ENCODE measurements at regions not wholly inside any gene's neighbourhood (a gene's known extent, or its start where the extent isn't known, plus 50 kb on each side); places are given as distances from the start of the nearest gene placed in this dataset.
"Not testable (repeated sequence)": the region's sequence is repeated elsewhere in the genome, so short reads cannot be mapped to it uniquely, and the experiment has no call there.

DNA sequence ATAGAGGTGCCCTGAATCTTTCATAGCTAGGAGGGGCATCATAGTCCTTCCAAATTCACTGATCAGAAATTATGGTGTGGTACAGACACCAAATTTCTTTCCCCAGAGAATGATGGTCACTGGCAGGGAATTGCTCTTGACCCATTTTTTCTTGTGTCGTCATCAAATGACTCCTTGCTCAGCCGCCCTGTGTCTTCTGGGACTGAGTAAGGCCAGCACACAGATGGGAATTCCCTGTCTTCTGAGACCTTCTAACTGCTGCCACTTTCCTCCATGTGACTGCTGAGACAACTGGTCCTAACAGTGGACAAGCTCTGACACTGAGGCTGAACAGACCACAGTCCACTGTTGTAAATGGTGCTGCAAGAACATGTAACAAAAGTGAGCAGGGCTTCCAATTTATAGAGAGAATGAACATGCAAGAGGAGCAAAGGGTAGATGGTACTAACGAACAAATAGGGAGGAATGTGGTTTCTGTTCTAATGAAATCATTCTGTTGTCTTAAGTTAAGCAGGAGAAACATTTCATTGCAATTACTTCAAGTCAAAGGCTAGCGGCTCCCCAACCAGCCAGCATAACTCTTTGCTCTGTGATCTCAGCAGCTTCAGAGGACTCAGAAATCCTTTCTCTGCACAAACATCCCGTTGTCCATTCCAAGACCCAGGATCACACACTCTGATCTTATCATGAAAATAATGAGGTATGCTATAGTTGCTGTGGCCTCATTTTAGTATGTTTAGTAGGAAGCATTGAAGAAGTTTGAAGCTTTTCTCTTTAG, 235.9 kb upstream of the PRSS1 start:
- TF ChIP-seq, protein P1, sequence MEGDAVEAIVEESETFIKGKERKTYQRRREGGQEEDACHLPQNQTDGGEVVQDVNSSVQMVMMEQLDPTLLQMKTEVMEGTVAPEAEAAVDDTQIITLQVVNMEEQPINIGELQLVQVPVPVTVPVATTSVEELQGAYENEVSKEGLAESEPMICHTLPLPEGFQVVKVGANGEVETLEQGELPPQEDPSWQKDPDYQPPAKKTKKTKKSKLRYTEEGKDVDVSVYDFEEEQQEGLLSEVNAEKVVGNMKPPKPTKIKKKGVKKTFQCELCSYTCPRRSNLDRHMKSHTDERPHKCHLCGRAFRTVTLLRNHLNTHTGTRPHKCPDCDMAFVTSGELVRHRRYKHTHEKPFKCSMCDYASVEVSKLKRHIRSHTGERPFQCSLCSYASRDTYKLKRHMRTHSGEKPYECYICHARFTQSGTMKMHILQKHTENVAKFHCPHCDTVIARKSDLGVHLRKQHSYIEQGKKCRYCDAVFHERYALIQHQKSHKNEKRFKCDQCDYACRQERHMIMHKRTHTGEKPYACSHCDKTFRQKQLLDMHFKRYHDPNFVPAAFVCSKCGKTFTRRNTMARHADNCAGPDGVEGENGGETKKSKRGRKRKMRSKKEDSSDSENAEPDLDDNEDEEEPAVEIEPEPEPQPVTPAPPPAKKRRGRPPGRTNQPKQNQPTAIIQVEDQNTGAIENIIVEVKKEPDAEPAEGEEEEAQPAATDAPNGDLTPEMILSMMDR (IDR thresholded peaks at IDR 0.05; ENCODE audit: low read depth, low read length): no peak
- no peak overlapping the region for H3K4me3 ChIP-seq (ENCODE audit: low read depth, low read length)

DNA sequence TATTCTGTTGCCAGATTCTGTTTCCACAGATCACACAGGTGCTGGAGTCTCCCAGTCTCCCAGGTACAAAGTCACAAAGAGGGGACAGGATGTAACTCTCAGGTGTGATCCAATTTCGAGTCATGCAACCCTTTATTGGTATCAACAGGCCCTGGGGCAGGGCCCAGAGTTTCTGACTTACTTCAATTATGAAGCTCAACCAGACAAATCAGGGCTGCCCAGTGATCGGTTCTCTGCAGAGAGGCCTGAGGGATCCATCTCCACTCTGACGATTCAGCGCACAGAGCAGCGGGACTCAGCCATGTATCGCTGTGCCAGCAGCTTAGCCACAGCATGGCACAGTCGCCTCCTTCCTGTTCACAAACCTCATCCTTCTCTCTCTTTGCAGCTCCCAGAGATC, 237.5 kb upstream of the PRSS1 start:
- no peak overlapping the region for H3K4me3 ChIP-seq (ENCODE audit: low read depth, low read length)

DNA sequence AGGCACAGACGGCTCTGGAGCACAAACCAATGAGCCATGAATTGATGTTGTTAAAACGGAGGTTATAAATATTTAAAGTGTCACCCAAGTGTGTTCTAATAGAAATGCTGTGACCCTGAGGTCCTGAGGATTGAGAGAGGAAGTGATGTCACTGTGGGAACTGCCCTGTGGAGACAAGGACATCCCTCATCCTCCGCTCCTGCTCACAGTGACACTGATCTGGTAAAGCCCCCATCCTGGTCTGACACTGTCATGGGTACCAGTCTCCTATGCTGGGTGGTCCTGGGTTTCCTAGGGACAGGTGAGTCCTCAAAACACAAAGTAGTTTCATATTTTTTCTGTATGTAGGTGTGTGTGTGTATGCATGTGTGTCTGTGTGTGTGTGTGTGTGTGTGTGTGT, 237.9 kb upstream of the PRSS1 start:
- TF ChIP-seq, protein P1 (IDR thresholded peaks at IDR 0.05; ENCODE audit: low read depth, low read length): no peak
- H3K4me3 ChIP-seq (ENCODE audit: low read depth, low read length): no peak overlapping the region

More for the DNA sequence above, 237.5 kb upstream of the PRSS1 start:
- TF ChIP-seq, protein P1 (IDR thresholded peaks at IDR 0.05; ENCODE audit: low read depth, low read length): no peak

DNA sequence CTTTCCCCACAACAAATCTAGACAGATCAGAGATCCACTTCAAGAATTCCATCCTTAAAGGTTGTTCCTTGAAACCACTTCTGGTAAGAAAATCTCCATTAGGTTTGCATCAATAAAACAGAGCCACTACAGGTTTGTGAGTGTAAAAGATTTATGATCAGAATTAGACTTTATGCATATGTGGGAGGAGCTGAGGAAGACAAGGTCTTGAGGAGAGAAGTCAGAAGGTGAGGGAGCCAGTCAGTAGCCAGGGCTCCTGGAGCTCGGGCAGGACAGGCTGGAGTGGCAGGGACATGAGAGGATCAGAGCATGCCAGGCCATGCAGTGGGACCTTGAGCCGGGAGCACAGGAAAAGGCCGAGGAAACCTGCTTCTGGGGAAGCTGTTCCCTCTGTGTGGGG, 240.0 kb upstream of the PRSS1 start:
- not testable (repeated sequence) for H3K4me3 ChIP-seq (ENCODE audit: low read depth, low read length)

DNA sequence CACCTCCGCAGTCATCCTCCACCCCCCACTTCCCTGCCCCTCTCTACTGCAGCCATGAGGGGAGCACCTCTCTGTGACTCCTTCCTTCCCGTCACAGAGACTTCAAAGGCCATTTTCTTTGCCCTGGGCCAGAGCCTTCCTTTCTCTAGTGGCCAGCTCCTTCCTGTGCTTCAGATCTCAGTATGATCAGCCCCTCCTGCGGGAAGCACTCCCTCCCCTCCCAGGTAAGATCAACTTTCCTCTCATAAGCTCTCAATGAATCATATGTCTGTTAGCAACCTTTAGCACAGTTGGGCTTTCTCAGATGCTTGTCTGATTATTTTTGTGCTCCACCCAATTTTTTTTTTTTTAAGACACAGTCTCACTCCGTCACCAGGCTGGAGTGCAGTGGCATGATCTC, 241.0 kb upstream of the PRSS1 start:
- TF ChIP-seq, protein P1 (IDR thresholded peaks at IDR 0.05; ENCODE audit: low read depth, low read length): no peak

DNA sequence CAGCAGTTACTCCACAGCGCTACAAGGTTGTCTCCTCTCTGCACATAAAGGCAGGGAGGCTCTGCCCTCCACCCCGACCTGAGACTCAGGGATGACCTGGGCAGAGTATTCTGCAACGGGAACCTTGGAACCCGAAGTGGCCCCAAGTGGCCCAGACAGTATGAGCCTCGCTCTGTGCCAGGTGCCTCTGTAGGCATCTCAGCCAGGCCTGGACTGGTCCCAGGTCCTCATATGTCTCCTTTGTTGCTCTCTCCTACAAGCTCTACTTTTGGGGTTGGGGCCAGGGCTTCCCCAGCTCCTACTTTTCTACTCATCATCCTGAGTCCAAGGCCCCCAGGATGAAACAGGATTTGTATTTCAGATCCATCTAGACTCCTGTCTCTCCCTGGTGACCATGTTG, 241.5 kb upstream of the PRSS1 start:
- TF ChIP-seq, protein P1 (IDR thresholded peaks at IDR 0.05; ENCODE audit: low read depth, low read length): no peak

More for the DNA sequence above, 241.0 kb upstream of the PRSS1 start:
- no peak overlapping the region for H3K4me3 ChIP-seq (ENCODE audit: low read depth, low read length)

DNA sequence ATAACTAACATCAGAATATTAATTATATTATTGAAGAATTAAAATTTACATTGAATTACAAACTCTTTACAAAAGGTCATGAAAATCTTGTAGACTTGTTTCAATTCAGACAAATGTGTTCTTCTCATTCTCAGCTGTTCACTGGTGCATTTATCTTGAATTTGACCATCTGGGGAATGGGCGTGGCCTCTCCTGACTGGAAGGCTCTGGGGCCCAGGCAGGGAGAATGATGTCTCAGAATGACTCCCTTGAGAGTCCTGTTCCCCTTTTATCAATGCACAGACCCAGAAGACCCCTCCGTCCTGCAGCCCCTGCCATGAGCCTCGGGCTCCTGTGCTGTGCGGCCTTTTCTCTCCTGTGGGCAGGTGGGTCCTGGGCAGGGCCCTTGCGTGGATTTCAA, 242.2 kb upstream of the PRSS1 start:
- not testable (repeated sequence) for H3K4me3 ChIP-seq (ENCODE audit: low read depth, low read length)

More for the DNA sequence above, 241.5 kb upstream of the PRSS1 start:
- no peak overlapping the region for H3K4me3 ChIP-seq (ENCODE audit: low read depth, low read length)

DNA sequence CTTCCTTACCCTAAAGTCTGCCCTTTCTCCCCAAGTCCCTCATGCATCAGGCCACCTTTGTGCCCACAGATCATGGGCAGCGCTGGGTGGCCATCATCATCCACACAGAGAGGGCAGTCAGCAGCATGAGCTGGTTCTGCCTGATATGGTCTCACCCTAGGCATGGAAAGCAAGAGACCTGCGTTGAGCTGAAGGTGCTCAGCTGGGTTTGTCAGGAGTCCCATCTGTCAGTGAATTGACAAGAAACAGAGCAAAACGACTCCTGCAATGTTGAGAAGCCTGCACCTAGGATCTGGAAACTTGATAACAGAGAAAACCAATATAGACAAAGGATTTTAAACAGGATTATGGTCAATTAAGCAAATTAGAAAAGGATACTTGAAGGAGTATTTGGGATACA, 242.7 kb upstream of the PRSS1 start:
- no peak overlapping the region for H3K4me3 ChIP-seq (ENCODE audit: low read depth, low read length)
- TF ChIP-seq, protein P1 (IDR thresholded peaks at IDR 0.05; ENCODE audit: low read depth, low read length): no peak

DNA sequence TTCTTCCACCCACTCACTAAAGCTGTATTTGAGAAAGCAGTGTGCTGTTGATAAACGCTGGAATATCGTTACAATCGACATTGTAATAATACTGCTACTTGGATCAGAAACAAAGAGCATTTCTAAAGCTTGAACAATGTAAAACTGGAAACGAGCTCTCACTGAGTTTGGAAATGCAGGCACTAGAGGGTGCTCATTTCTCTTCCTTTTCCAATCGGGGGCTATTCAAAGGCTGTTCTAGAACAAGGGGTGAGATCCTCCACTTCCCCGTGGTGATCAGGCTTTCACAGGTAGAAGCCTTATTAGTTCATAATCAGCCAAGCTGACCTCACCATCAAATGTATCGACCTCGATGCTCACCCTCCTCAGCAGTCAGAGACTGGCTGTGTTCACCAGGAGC, 245.3 kb upstream of the PRSS1 start:
- H3K4me3 ChIP-seq (ENCODE audit: low read depth, low read length): not testable (repeated sequence)
